ENCODE measurements at regions not wholly inside any gene's neighbourhood (a gene's known extent, or its start where the extent isn't known, plus 50 kb on each side); places are given as distances from the start of the nearest gene placed in this dataset.

- H3K9ac ChIP-seq (ENCODE audit: low read depth, low read length, poor library complexity, severe bottlenecking) = no peak overlapping the region
- H3K27me3 ChIP-seq (ENCODE audit: insufficient read depth, low read length, poor library complexity, severe bottlenecking) = no peaks in the 10 kb centered on the region
- no peak overlapping the region for H3K4me2 ChIP-seq (ENCODE audit: low read depth, low read length, poor library complexity, severe bottlenecking)
- H3K9me3 ChIP-seq (ENCODE audit: insufficient read depth, low read depth, low read length) = no peaks in the 10 kb centered on the region
- no peaks in the 10 kb centered on the region for H3K4me1 ChIP-seq (ENCODE audit: insufficient read depth, low read length, poor library complexity, severe bottlenecking)
- H4K20me1 ChIP-seq (ENCODE audit: insufficient read depth, low read length, poor library complexity, severe bottlenecking) = no peaks in the 10 kb centered on the region
- TF ChIP-seq, protein P1, sequence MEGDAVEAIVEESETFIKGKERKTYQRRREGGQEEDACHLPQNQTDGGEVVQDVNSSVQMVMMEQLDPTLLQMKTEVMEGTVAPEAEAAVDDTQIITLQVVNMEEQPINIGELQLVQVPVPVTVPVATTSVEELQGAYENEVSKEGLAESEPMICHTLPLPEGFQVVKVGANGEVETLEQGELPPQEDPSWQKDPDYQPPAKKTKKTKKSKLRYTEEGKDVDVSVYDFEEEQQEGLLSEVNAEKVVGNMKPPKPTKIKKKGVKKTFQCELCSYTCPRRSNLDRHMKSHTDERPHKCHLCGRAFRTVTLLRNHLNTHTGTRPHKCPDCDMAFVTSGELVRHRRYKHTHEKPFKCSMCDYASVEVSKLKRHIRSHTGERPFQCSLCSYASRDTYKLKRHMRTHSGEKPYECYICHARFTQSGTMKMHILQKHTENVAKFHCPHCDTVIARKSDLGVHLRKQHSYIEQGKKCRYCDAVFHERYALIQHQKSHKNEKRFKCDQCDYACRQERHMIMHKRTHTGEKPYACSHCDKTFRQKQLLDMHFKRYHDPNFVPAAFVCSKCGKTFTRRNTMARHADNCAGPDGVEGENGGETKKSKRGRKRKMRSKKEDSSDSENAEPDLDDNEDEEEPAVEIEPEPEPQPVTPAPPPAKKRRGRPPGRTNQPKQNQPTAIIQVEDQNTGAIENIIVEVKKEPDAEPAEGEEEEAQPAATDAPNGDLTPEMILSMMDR (conservative IDR thresholded peaks at IDR 0.05; ENCODE audit: low read length) = no peak
- no peak for TF ChIP-seq EZH2phosphoT487 (IDR thresholded peaks at IDR 0.05; ENCODE audit: borderline replicate concordance)
- H3K4me3 ChIP-seq (ENCODE audit: low read length, poor library complexity, severe bottlenecking) = no peak overlapping the region
- H3F3A ChIP-seq (ENCODE audit: low read depth) = no peaks in the 10 kb centered on the region
- no peaks in the 10 kb centered on the region; the same call in 1 of the 2 replicates for H3K9me2 ChIP-seq (replicated peaks; ENCODE audit: low read depth, low read length)
- no peaks in the 10 kb centered on the region for H3K36me3 ChIP-seq (ENCODE audit: insufficient read depth, low read length)
- H3K79me2 ChIP-seq (ENCODE audit: insufficient read depth, low read length) = no peaks in the 10 kb centered on the region
- no peak overlapping the region for H2AFZ ChIP-seq (ENCODE audit: low read length)
Measured at GRCh38 chr4:104629601-104630000, 134.9 kb upstream of the CXXC4 start.

GRCh38 chr4:104630272-104630671 is 135.6 kb upstream of the CXXC4 start:
- no peak for TF ChIP-seq EZH2phosphoT487 (IDR thresholded peaks at IDR 0.05; ENCODE audit: borderline replicate concordance)
- TF ChIP-seq, protein P1 (conservative IDR thresholded peaks at IDR 0.05; ENCODE audit: low read length) = no peak
- Histone ChIP-seq H3K9me2 (replicated peaks; ENCODE audit: low read depth, low read length) (no peaks in the 10 kb centered on the region; the same call in 1 of the 2 replicates), H4K20me1 (ENCODE audit: insufficient read depth, low read length, poor library complexity, severe bottlenecking) (no peaks in the 10 kb centered on the region), H3K4me1 (ENCODE audit: insufficient read depth, low read length, poor library complexity, severe bottlenecking) (no peaks in the 10 kb centered on the region), H2AFZ (ENCODE audit: low read length) (no peak overlapping the region), H3K36me3 (ENCODE audit: insufficient read depth, low read length) (no peaks in the 10 kb centered on the region), H3K27me3 (ENCODE audit: insufficient read depth, low read length, poor library complexity, severe bottlenecking) (no peaks in the 10 kb centered on the region), H3F3A (ENCODE audit: low read depth) (no peaks in the 10 kb centered on the region), H3K9ac (ENCODE audit: low read depth, low read length, poor library complexity, severe bottlenecking) (no peak overlapping the region), H3K4me3 (ENCODE audit: low read length, poor library complexity, severe bottlenecking) (no peak overlapping the region), H3K4me2 (ENCODE audit: low read depth, low read length, poor library complexity, severe bottlenecking) (no peak overlapping the region), H3K79me2 (ENCODE audit: insufficient read depth, low read length) (no peaks in the 10 kb centered on the region), H3K9me3 (ENCODE audit: insufficient read depth, low read depth, low read length) (no peaks in the 10 kb centered on the region)

DNA sequence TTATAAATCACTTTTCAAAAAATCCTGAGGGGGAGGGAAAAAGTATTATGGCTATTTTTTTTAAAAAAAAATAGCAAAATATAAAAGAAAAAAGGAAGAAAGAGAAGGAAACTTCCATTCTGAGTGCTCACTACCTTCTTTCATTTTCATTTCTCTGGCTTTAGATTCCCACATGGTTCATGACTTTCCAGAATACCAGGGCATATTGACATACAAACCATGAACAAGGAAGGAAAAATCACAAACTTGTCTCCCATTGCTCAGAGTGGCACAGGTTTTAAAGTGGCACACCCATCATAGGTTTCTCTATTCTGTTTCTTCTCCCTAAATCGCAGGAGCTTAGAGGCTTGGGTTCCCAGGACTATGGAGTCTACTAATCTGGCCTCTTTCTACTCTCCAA is 136.3 kb upstream of the CXXC4 start:
- Histone ChIP-seq H3K4me2 (ENCODE audit: low read depth, low read length, poor library complexity, severe bottlenecking) (no peak overlapping the region), H3K9me2 (replicated peaks; ENCODE audit: low read depth, low read length) (no peaks in the 10 kb centered on the region; the same call in 1 of the 2 replicates), H3K79me2 (ENCODE audit: insufficient read depth, low read length) (no peaks in the 10 kb centered on the region), H2AFZ (ENCODE audit: low read length) (no peak overlapping the region), H3K4me3 (ENCODE audit: low read length, poor library complexity, severe bottlenecking) (no peak overlapping the region), H3K4me1 (ENCODE audit: insufficient read depth, low read length, poor library complexity, severe bottlenecking) (no peaks in the 10 kb centered on the region), H3K9ac (ENCODE audit: low read depth, low read length, poor library complexity, severe bottlenecking) (no peak overlapping the region), H3K36me3 (ENCODE audit: insufficient read depth, low read length) (no peaks in the 10 kb centered on the region), H4K20me1 (ENCODE audit: insufficient read depth, low read length, poor library complexity, severe bottlenecking) (no peaks in the 10 kb centered on the region), H3K9me3 (ENCODE audit: insufficient read depth, low read depth, low read length) (no peaks in the 10 kb centered on the region), H3F3A (ENCODE audit: low read depth) (no peaks in the 10 kb centered on the region), H3K27me3 (ENCODE audit: insufficient read depth, low read length, poor library complexity, severe bottlenecking) (no peaks in the 10 kb centered on the region)
- TF ChIP-seq, protein P1 (conservative IDR thresholded peaks at IDR 0.05; ENCODE audit: low read length) = no peak
- TF ChIP-seq EZH2phosphoT487 (IDR thresholded peaks at IDR 0.05; ENCODE audit: borderline replicate concordance) = no peak

Data from Loucy (cell line).